BLaER1 treated with 17β-estradiol and CSF1 and Interleukin-3, amounts not matched to agents 10 nM and 100 nM (cell line): ENCODE measurements at regions not wholly inside any gene's neighbourhood (a gene's known extent, or its start where the extent isn't known, plus 50 kb on each side); places are given as distances from the start of the nearest gene placed in this dataset.

Experiments
- H3K27ac ChIP-seq, 11 experiments: shearing (Covaris generic); formaldehyde crosslinking; 2 replicates each; pipeline ENCODE4 v1.8.1; 2022
- H3K27me3 ChIP-seq, 11 experiments: shearing (Covaris generic); formaldehyde crosslinking; 2 replicates each; pipeline ENCODE4 v1.8.1; 2022
- H3K36me3 ChIP-seq, 11 experiments: shearing (Covaris generic); formaldehyde crosslinking; 2 replicates each; pipeline ENCODE4 v1.8.1; 2022
- H3K4me1 ChIP-seq, 10 experiments: shearing (Covaris generic); formaldehyde crosslinking; 2 replicates each; pipeline ENCODE4 v1.8.1; 2022
- H3K4me2 ChIP-seq, 11 experiments: shearing (Covaris generic); formaldehyde crosslinking; 2 replicates each; pipeline ENCODE4 v1.8.1; 2022
- H3K4me3 ChIP-seq, 10 experiments: shearing (Covaris generic); formaldehyde crosslinking; 2 replicates each; pipeline ENCODE4 v1.8.1; 2022
- H3K9ac ChIP-seq, 11 experiments: shearing (Covaris generic); formaldehyde crosslinking; 2 replicates each; pipeline ENCODE4 v1.8.1; 2022
- H3K9me3 ChIP-seq, 11 experiments: shearing (Covaris generic); formaldehyde crosslinking; replicated peaks in 1 of 11; 2 replicates each; pipeline ENCODE4 v1.8.1; 2022
- H4K20me1 ChIP-seq, 11 experiments: shearing (Covaris generic); formaldehyde crosslinking; 2 replicates each; pipeline ENCODE4 v1.8.1; 2022
- Cebpa-rat ChIP-seq, 11 experiments: shearing (Covaris generic); IDR thresholded peaks; 2 replicates each; pipeline ENCODE4 v1.8.1; 2022

DNA sequence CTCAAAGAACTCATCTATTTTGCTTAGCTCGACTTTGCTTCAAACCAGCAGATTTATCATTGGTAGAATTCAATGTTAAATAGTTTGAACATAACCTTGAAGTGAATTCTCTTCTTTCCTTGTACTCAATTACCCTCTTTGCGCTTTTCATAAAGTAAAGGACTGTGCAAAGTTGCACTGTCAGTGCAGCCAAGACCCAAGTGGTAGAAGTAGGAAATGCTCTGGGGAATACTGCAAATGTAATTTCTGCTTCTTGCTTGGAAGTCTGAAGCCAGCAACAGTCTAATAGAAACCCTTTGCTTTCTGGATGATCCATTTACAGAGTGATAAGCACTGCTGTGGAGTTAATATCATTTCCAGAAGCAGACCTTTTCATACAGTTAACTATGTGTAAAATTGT lies 936.7 kb upstream of the TMPRSS15 start:
- no peak for TF ChIP-seq Cebpa-rat (IDR thresholded peaks at IDR 0.05)
- no peak overlapping the region for H3K27ac ChIP-seq
- no peak overlapping the region for H3K9ac ChIP-seq
- no peaks in the 10 kb centered on the region for H3K4me1 ChIP-seq
- H3K4me2 ChIP-seq: no peak overlapping the region
- H3K4me3 ChIP-seq: no peak overlapping the region
- H3K27me3 ChIP-seq: no peaks in the 10 kb centered on the region
- no peaks in the 10 kb centered on the region for H4K20me1 ChIP-seq
- H3K36me3 ChIP-seq: no peaks in the 10 kb centered on the region
- no peaks in the 10 kb centered on the region for H3K9me3 ChIP-seq

DNA sequence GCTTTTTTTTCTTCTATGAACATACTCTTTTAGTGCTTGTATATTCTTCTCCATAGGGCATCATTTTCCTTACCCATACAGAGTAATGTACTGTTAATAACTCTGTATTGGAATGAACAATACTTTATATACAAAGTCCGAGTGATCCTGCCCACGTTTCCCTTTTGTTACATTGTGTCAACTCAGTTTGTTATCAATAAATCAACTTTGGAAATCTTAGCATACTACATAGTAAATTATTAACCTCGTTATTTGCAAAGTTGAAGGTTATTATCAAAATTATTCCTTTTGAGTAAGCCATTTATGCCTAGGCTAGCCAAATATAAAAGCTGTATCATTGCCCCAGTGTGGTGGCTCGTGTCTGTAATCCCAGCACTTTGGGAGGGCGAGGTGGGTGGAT lies 937.4 kb upstream of the TMPRSS15 start:
- no peaks in the 10 kb centered on the region for H4K20me1 ChIP-seq
- H3K36me3 ChIP-seq: no peaks in the 10 kb centered on the region
- TF ChIP-seq Cebpa-rat (IDR thresholded peaks at IDR 0.05): no peak
- H3K4me2 ChIP-seq: no peak overlapping the region
- no peak overlapping the region for H3K27ac ChIP-seq
- no peaks in the 10 kb centered on the region for H3K4me1 ChIP-seq
- no peaks in the 10 kb centered on the region for H3K27me3 ChIP-seq
- no peaks in the 10 kb centered on the region for H3K9me3 ChIP-seq
- H3K4me3 ChIP-seq: no peak overlapping the region
- H3K9ac ChIP-seq: no peak overlapping the region

DNA sequence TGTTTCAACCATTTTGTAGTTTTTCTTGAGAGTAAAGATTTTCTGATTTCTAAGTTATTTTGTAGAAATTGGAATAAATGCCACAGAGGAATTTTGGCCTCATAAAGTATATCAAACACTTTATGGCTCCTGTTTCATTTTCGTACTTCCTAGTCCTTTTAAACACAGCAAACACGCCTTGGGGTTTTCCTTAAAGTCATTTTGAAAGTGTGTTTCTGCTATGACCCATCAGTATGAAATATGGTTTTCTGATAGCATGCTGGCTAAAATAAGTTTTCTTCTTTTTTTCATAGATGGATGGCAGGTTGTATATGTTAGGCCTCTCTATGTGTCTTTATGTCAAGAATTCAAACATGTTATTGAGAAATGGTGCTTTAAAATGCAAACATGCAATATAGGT lies 940.1 kb upstream of the TMPRSS15 start:
- no peaks in the 10 kb centered on the region for H4K20me1 ChIP-seq
- H3K4me2 ChIP-seq: no peak overlapping the region
- no peak overlapping the region for H3K9ac ChIP-seq

DNA sequence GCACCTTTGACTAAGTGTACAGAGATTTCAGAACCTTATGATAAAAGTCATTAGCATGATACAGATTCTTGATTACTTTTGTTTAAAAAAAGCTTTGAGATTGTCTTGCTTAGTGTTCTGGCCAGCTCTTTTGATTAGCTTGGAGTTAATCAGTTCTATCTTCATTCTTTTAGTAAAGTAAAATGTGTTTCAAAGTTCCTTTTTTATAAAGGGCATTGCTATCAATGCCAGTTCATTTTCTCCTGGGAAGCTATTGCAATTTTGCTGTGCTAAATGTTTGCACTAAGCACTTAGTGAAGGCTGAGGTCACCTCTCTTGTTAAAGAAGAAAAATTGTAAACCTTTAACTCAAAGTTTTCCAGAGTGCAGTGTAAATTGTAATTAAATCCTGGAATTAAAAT lies 946.7 kb upstream of the TMPRSS15 start:
- H3K4me1 ChIP-seq: peaks cover 0 to 6% (median 2%) of the 10 kb centered on the region in 10 experiments; a peak in 4 of 20 replicates
- H3K4me2 ChIP-seq: no peak overlapping the region
- H3K27ac ChIP-seq: no peak overlapping the region
- no peaks in the 10 kb centered on the region for H3K9me3 ChIP-seq
- H3K4me3 ChIP-seq: no peak overlapping the region
- H3K27me3 ChIP-seq: no peaks in the 10 kb centered on the region
- H3K9ac ChIP-seq: no peak overlapping the region
- no peaks in the 10 kb centered on the region for H3K36me3 ChIP-seq
- H4K20me1 ChIP-seq: no peaks in the 10 kb centered on the region
- no peak for TF ChIP-seq Cebpa-rat (IDR thresholded peaks at IDR 0.05)

More for the DNA sequence above, 940.1 kb upstream of the TMPRSS15 start:
- Histone ChIP-seq H3K4me3 (no peak overlapping the region), H3K36me3 (no peaks in the 10 kb centered on the region), H3K27me3 (no peaks in the 10 kb centered on the region), H3K4me1 (no peaks in the 10 kb centered on the region), H3K27ac (no peak overlapping the region), H3K9me3 (no peaks in the 10 kb centered on the region)
- TF ChIP-seq Cebpa-rat (IDR thresholded peaks at IDR 0.05): no peak

DNA sequence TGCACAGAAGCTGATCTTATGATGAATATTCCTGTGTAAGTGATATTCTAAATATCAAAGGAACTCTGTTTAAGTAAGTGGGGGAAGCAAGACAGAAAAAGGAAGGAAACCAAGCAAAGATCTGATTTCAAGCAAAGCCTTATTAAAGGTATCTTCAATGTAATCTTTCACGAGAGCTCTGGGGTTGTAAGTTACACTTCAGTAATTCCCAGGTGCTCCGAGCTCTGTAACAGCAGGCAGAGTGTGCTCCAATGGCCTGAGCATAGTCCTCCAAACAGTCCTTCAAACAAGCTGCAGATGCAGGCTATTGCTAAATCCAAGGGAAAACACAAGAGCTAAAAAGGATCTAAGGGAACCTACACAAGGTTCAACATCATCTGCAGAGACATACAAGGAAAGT lies 949.7 kb upstream of the TMPRSS15 start:
- Histone ChIP-seq H3K4me2 (peak overlapping the region in 2 of 11 experiments; percentile 28 to 30; a peak in 2 of 22 replicates), H3K36me3 (no peaks in the 10 kb centered on the region), H4K20me1 (no peaks in the 10 kb centered on the region), H3K4me3 (no peak overlapping the region), H3K4me1 (peaks cover 0 to 6% (median 2%) of the 10 kb centered on the region in 10 experiments; a peak in 4 of 20 replicates), H3K9me3 (no peaks in the 10 kb centered on the region), H3K27ac (no peak overlapping the region), H3K27me3 (no peaks in the 10 kb centered on the region), H3K9ac (no peak overlapping the region)
- no peak for TF ChIP-seq Cebpa-rat (IDR thresholded peaks at IDR 0.05)

DNA sequence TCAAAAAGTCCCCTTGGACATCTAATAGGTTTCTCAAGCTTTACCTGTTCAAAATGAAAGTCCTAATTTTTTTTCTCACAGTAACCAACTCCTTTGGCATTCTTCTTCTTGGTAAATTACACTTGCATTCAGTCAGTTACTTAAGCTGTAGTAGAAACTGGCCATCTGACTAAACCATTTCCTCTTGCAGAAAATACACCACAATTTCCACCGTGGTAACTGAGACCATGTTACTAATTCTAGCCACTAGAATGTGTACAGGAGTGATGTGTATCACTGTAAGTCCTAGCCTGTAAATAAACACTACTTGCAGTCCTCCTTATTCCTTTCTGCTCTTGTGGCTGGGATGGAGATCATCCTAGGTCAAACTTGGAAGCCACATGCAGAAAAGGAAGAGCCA lies 965.4 kb upstream of the TMPRSS15 start:
- no peaks in the 10 kb centered on the region for H3K36me3 ChIP-seq

DNA sequence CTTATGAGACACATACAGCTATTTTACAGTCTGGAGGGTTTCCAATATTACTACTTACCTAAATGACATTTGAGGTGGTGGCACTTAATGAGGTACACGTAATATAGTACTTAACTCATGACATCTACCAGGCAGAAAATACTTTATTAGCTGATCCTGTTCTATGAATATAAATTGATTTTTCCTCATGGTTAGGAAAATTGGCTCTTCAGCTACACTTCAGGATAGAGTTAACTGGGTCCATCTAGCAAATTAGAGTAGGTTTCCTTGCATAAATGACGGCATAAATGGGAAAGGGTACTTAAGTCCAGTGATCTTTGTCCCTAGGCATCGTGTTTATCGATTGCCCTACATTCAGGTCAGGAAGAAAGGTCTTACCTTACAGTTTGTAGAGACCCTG lies 988.8 kb upstream of the TMPRSS15 start:
- Histone ChIP-seq H3K27me3 (no peaks in the 10 kb centered on the region), H3K4me3 (no peak overlapping the region), H3K36me3 (no peaks in the 10 kb centered on the region), H3K9ac (no peak overlapping the region), H3K27ac (no peak overlapping the region), H3K4me1 (no peaks in the 10 kb centered on the region), H4K20me1 (no peaks in the 10 kb centered on the region), H3K4me2 (no peak overlapping the region), H3K9me3 (no peaks in the 10 kb centered on the region)
- TF ChIP-seq Cebpa-rat (IDR thresholded peaks at IDR 0.05): no peak

More for the DNA sequence above, 965.4 kb upstream of the TMPRSS15 start:
- H3K9me3 ChIP-seq: no peaks in the 10 kb centered on the region
- H3K27ac ChIP-seq: no peak overlapping the region
- H3K4me3 ChIP-seq: no peak overlapping the region
- no peak overlapping the region for H3K9ac ChIP-seq
- no peaks in the 10 kb centered on the region for H4K20me1 ChIP-seq
- H3K27me3 ChIP-seq: no peaks in the 10 kb centered on the region
- TF ChIP-seq Cebpa-rat (IDR thresholded peaks at IDR 0.05): no peak
- no peaks in the 10 kb centered on the region for H3K4me1 ChIP-seq
- H3K4me2 ChIP-seq: no peak overlapping the region

DNA sequence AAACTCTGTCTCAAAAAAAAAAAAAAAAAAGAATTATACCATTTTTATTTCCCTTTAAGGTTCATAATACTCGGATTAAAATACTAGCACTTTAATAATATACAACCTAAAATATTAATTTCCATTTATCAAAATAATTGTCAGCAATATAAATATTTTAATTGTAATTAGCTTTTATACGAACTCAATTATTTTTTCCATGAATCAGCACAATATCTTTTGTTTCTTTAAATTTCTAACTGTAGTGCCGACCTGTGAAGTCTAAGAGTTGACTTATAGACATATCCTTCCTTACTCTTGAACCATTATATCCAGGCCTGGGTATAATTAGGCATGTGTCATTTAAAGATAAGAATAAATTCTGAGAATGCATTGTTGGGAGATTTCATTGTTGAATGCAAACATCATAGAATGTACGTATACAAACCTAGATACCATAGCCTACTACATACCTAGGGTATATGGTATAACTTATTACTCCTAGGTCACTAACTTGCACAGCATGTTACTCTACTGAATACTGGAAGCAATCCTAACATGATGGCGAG lies 996.7 kb upstream of the TMPRSS15 start:
- Histone ChIP-seq H4K20me1 (no peaks in the 10 kb centered on the region), H3K9ac (no peak overlapping the region), H3K4me3 (no peak overlapping the region), H3K9me3 (no peaks in the 10 kb centered on the region), H3K27me3 (no peaks in the 10 kb centered on the region), H3K4me1 (no peaks in the 10 kb centered on the region), H3K36me3 (no peaks in the 10 kb centered on the region), H3K27ac (no peak overlapping the region), H3K4me2 (no peak overlapping the region)
- TF ChIP-seq Cebpa-rat (IDR thresholded peaks at IDR 0.05): no peak

DNA sequence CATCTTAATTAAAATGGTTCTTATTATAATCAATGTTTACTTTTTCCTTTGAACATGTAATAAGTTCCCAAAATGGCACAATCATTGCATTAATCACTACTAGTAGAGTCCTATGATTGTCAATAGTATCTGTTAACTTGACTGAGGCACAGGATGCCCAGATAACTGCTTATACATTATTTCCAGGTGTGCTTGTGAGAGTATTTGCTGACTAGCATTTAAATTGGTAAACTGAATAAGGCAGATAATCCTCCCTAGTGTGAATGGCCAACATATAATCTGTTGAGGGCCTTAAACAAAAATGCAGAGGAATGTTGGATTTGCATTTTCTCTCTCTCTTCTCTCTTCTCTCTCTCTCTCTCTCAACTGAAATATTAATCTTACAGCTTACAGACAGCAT lies 999.3 kb upstream of the TMPRSS15 start:
- Histone ChIP-seq H3K4me3 (no peak overlapping the region), H3K4me2 (no peak overlapping the region), H3K36me3 (no peaks in the 10 kb centered on the region), H3K27ac (no peak overlapping the region), H3K9me3 (no peaks in the 10 kb centered on the region), H3K9ac (no peak overlapping the region), H3K27me3 (no peaks in the 10 kb centered on the region), H4K20me1 (no peaks in the 10 kb centered on the region), H3K4me1 (no peaks in the 10 kb centered on the region)
- TF ChIP-seq Cebpa-rat (IDR thresholded peaks at IDR 0.05): no peak

DNA sequence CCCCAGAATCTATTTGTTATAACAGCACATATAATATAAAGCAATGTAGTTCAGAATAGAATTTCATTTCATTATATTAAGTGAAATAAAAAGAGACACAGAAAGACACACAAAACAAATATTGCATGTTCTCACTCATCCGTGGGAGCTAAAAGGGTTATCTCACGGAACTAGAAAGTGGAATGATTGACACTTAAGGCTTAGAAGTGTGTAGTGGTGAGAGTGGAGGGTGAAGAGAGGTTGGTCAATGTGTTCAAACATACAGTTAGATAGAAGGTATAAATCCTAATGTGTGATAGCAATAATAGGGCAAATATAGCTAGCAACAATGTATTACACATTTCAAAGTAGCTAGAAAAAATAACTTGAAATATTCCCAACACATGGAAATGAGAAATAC lies 1001.7 kb upstream of the TMPRSS15 start:
- H4K20me1 ChIP-seq: no peaks in the 10 kb centered on the region
- H3K9ac ChIP-seq: no peak overlapping the region
- H3K4me1 ChIP-seq: no peaks in the 10 kb centered on the region
- H3K27ac ChIP-seq: no peak overlapping the region
- no peaks in the 10 kb centered on the region for H3K36me3 ChIP-seq
- no peaks in the 10 kb centered on the region for H3K27me3 ChIP-seq
- no peaks in the 10 kb centered on the region for H3K9me3 ChIP-seq
- TF ChIP-seq Cebpa-rat (IDR thresholded peaks at IDR 0.05): no peak
- no peak overlapping the region for H3K4me3 ChIP-seq
- H3K4me2 ChIP-seq: no peak overlapping the region
